GM12872 (cell line): ENCODE measurements at regions not wholly inside any gene's neighbourhood (a gene's known extent, or its start where the extent isn't known, plus 50 kb on each side); places are given as distances from the start of the nearest gene placed in this dataset.

Experiments
- TF ChIP-seq, protein P1 (sequence below): IDR thresholded peaks from 3 replicates; pipeline ENCODE4 v1.5.1; 2011; ENCODE audit warnings: low read depth, mild to moderate bottlenecking, low read length, moderate library complexity; ENCODE audit not compliant: insufficient read depth

DNA sequence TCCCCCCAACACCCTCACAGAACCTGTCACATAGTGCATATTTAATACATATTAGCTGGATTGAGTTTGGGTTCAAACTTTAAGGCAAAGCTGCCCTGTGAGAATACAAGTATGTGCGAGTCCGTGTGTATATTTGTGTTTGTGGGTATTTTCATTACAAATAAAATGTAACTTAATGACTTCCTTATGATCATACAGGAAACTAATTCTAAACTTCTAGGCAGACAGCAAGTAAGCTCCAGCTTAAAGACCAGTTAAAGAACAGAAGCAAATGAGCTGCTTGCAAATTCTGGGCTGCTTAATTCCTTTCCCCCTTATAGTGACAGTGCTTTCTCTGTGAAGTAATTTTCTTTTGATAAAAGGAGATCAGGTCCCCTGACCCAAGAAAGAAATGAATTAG is 437.6 kb downstream of the TTLL7 start:
- TF ChIP-seq, protein P1, sequence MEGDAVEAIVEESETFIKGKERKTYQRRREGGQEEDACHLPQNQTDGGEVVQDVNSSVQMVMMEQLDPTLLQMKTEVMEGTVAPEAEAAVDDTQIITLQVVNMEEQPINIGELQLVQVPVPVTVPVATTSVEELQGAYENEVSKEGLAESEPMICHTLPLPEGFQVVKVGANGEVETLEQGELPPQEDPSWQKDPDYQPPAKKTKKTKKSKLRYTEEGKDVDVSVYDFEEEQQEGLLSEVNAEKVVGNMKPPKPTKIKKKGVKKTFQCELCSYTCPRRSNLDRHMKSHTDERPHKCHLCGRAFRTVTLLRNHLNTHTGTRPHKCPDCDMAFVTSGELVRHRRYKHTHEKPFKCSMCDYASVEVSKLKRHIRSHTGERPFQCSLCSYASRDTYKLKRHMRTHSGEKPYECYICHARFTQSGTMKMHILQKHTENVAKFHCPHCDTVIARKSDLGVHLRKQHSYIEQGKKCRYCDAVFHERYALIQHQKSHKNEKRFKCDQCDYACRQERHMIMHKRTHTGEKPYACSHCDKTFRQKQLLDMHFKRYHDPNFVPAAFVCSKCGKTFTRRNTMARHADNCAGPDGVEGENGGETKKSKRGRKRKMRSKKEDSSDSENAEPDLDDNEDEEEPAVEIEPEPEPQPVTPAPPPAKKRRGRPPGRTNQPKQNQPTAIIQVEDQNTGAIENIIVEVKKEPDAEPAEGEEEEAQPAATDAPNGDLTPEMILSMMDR: no peak

DNA sequence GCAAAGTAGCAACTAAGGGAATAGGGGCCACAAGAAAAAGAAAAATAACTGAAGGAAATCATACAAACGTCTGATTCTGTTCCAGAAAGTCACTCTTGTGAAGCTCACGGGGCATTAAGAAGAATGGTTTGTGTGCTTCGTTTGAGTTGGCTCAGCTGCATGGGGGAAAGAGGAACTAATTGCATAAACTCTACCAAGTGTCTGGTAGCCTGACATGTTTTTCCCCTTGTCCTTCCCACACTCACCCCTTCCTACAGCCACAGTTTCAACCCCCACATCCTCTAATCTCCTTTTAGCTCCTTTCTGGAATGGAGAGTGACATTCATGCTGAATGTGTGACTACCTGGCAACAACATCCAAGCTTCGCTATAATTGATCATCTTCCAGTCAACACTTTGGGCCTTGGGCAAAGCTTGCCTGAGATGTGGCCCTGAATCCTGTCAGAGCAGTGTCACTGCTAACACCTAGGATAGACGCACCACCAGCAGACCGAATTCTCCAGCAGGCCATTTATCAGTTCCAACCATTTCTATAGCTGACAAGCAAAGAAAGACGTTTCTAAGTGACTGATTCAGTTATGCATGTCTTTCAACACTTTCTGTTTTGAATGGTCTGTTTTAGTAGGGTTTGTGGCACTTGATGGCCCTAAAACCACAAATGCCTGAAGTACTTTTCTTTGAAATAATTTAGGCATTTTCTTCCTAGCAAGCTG is 439.6 kb downstream of the TTLL7 start:
- TF ChIP-seq, protein P1: no peak

DNA sequence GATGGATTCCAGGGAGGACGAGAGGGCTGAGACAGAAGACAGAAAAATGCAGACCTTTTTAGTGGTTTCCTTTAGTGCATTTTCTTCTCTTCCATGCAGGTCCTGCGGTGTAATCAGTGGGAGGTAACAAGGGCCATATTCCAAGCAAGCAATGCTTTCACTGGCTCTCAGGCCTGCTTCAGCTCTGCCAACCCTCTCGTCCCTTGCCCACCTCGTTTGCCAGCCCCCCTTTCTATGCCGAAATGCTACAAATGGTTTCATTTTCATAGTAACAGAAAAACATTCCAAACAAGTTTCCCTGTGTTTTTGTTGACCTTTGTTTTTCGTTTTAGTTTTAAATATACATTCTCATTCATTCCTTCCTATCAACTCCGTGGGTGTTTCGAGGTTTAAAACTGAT is 443.1 kb downstream of the TTLL7 start:
- TF ChIP-seq, protein P1: no peak

DNA sequence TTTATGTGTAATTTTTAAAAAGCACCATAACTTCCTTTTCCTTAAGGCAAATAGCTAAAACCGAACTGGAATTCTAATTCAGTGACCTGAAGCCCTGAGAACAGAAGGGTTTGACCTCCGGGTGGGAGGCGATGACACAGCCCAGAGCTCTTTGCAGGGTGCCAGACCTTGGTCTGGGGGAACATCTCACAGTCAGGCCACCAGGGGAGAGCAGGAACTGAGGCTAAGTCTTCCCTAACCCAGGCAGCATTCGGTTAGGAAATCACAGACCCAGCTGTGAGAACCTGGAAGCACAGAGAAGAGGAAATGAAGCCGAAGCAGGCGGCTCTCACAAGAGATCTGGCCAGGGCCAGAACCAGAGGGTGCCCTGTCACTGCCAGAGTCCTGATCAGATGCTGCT is 444.8 kb downstream of the TTLL7 start:
- TF ChIP-seq, protein P1: no peak

DNA sequence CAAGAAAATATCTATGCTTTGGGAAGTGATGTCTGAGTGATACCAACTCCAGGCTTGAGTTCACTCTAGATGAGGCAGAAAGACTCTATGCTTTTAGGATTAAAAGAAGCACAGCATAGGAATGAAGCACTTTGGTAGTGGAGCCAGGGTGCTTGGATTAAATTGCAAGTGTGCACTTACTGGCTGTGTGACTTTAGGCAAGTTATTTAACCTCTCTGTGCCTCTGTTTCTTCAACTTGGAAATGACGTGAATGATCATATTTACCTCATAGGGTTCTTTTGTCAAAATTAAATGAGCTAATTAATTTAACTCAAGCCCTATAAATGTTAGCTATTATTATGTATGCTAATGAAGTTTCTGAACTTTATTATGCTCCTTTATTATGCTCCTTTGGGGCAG is 446.1 kb downstream of the TTLL7 start:
- TF ChIP-seq, protein P1: no peak

DNA sequence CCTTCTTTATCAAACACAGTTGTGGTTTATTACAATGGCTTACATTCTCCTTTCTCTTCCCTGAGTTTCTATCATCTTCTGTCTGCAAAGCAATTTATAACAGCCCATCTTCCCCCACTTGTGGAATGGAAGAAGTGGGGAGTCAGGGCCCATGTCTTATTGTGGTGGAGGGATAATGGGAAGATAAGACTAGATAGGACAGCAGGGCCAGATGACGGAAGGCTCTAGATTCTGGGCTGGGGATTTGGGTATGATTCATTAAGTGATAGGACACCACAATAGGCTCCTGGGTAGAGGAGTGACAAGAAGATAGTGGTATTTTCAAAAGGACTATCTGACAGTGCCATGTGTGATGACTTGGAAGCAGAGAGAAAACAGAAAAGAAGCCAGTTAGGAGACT is 450.6 kb downstream of the TTLL7 start:
- TF ChIP-seq, protein P1: no peak

DNA sequence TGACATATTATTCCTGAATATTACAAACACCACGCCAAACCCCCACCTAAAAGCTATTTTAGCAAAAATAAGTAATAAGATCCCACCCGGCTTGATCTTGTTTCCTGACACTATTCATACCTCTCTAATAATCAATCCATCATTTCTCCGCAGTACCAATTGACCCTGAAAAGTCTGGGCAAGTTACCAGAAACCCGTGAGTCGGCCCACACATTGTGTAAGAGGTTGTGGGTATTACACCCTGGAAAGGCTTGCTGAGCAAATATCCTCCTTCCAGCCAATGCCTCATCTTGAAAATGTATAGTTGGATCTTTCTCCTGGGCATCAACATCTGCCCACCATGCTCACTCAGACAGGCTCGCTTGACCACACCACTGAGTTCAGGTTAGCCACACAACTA is 451.0 kb downstream of the TTLL7 start:
- TF ChIP-seq, protein P1: no peak

DNA sequence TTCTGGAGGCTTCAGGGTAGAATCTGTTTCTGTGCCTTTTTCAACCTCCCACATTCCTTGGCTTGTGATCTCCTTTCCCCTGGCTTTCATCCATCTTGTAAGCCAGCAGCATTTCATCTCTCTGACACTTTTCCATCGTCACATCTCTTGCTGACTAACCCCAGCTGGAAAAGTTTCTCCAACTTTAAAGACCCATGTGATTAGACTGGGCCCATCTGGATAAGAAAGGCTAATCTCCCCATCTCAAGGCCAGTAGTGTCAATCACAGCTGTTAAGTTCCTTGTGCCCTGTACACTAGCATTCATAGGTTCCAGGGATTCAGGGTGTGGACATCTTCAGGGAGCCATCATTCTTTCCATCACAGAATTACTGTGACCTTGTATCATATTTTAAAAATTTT is 452.1 kb downstream of the TTLL7 start:
- TF ChIP-seq, protein P1: no peak
